Stimulated activated CD4-positive, alpha-beta T cell treated with anti-CD3 and anti-CD28 coated beads, Interleukin-2, amount 100 ng/mL, for 24 hours (primary cell): ENCODE measurements at regions not wholly inside any gene's neighbourhood (a gene's known extent, or its start where the extent isn't known, plus 50 kb on each side); places are given as distances from the start of the nearest gene placed in this dataset.

Source experiments
- DNase-seq, 2 donors: peaks; one replicate each; pipeline ENCODE4 v3.0.0-alpha.2; 2020

GRCh38 chr21:19713313-19713712 is 1284.9 kb upstream of the NCAM2 start:
- no peak for DNase-seq

GRCh38 chr21:19724081-19724480 is 1274.1 kb upstream of the NCAM2 start:
- no peak for DNase-seq

GRCh38 chr21:19731251-19731650 is 1267.0 kb upstream of the NCAM2 start:
- no peak for DNase-seq

- no peak for DNase-seq
Observed at GRCh38 chr21:19759836-19760235, 1238.4 kb upstream of the NCAM2 start.

- no peak for DNase-seq
Observed at GRCh38 chr21:19767546-19767945, 1230.7 kb upstream of the NCAM2 start.

- DNase-seq, result no peak
Observed at GRCh38 chr21:19771881-19772280, 1226.3 kb upstream of the NCAM2 start.

GRCh38 chr21:19776076-19776475 is 1222.1 kb upstream of the NCAM2 start:
- DNase-seq, result no peak

GRCh38 chr21:19781881-19782652 is 1216.1 kb upstream of the NCAM2 start:
- no peak for DNase-seq

GRCh38 chr21:19785941-19786340 is 1212.3 kb upstream of the NCAM2 start:
- no peak for DNase-seq

- DNase-seq, result no peak
Observed at GRCh38 chr21:19792004-19792403, 1206.2 kb upstream of the NCAM2 start.

GRCh38 chr21:19807201-19807600 is 1191.0 kb upstream of the NCAM2 start:
- DNase-seq, result no peak

- DNase-seq, result no peak
Observed at GRCh38 chr21:19810779-19811178, 1187.4 kb upstream of the NCAM2 start.

- DNase-seq, result no peak
Observed at GRCh38 chr21:19830446-19830845, 1167.8 kb upstream of the NCAM2 start.

GRCh38 chr21:19832551-19832950 is 1165.7 kb upstream of the NCAM2 start:
- DNase-seq, result no peak

GRCh38 chr21:19833082-19833481 is 1165.1 kb upstream of the NCAM2 start:
- DNase-seq, result no peak

GRCh38 chr21:19842601-19843000 is 1155.6 kb upstream of the NCAM2 start:
- no peak for DNase-seq

GRCh38 chr21:19844334-19844733 is 1153.9 kb upstream of the NCAM2 start:
- no peak for DNase-seq

- no peak for DNase-seq
Observed at GRCh38 chr21:19850157-19850556, 1148.1 kb upstream of the NCAM2 start.

GRCh38 chr21:19853061-19853460 is 1145.1 kb upstream of the NCAM2 start:
- no peak for DNase-seq

GRCh38 chr21:19853709-19854575 is 1144.3 kb upstream of the NCAM2 start:
- DNase-seq, result no peak

GRCh38 chr21:19855522-19855921 is 1142.7 kb upstream of the NCAM2 start:
- DNase-seq, result no peak

GRCh38 chr21:19864476-19864875 is 1133.7 kb upstream of the NCAM2 start:
- DNase-seq, result no peak

GRCh38 chr21:19870682-19871081 is 1127.5 kb upstream of the NCAM2 start:
- DNase-seq, result no peak

- DNase-seq, result no peak
Observed at GRCh38 chr21:19874521-19874920, 1123.7 kb upstream of the NCAM2 start.
